Natural killer cell treated with Interleukin-12 subunit alpha and Interleukin-12 subunit beta and Interleukin-15 and Interleukin-18, amount 100 ng/mL, for 72 hours (primary cell): ENCODE measurements at regions not wholly inside any gene's neighbourhood (a gene's known extent, or its start where the extent isn't known, plus 50 kb on each side); places are given as distances from the start of the nearest gene placed in this dataset.
A peak's percentile ranks its signal among the peaks of the same experiment; 100 is the strongest.
"Not testable (repeated sequence)": the region's sequence is repeated elsewhere in the genome, so short reads cannot be mapped to it uniquely, and the experiment has no call there.

Experiments
- ATAC-seq, 2 donors: fragments of 150-1000 bp; cut with Tn5 transposase in 1 of 2; sonication (Bioruptor Pico), chemical (Tn5 transposase) in 1 of 2; 2 replicates each; pipeline ENCODE4 v1.10.0; 2021
- DNase-seq: peaks from one replicate; pipeline ENCODE4 v3.0.0; 2022; ENCODE audit warnings: low spot score
- H3K27ac Mint-ChIP-seq, 2 donors: 1 replicate in 1 of 2; 2 replicates in 1 of 2; pipeline ENCODE4 v1.8.0; 2022; ENCODE audit warnings: mixed read lengths in 2 of 2, mild to moderate bottlenecking in 1 of 2, moderate library complexity in 1 of 2
- H3K27me3 Mint-ChIP-seq, 2 donors: 1 replicate in 1 of 2; 2 replicates in 1 of 2; pipeline ENCODE4 v1.8.0; 2022; ENCODE audit warnings: mixed read lengths in 2 of 2
- H3K36me3 Mint-ChIP-seq: one replicate; pipeline ENCODE4 v1.8.0; 2022; ENCODE audit warnings: mixed read lengths
- H3K4me1 Mint-ChIP-seq, 2 donors: 1 replicate in 1 of 2; 2 replicates in 1 of 2; pipeline ENCODE4 v1.8.0; 2022; ENCODE audit warnings: low read depth in 2 of 2, mixed read lengths in 2 of 2, mild to moderate bottlenecking in 1 of 2
- H3K4me3 Mint-ChIP-seq: one replicate; pipeline ENCODE4 v1.8.0; 2022; ENCODE audit warnings: mixed read lengths
- H3K9me3 Mint-ChIP-seq: 2 replicates; pipeline ENCODE4 v1.8.0; 2022; ENCODE audit warnings: mixed read lengths

DNA sequence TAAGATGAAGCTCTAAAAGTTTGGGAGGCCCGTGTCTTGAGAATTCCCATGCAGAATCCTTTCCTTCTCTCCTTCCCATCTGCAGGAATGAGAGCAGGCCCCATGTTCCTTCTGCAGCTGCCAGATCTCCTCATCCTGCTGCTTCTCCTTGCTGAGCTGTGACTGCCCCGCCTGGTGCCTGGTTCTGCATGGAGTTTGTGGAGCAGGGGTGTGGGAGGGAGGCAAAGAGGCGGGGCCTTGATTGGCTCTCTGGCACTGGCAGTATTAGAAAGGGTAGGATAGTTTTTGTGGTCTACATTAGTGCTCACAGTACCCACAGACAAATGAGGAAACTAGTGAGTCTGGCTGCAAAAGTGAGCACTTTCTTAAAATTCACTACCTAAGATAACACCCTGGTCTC lies 91.1 kb upstream of the CLPB start:
- ATAC-seq (no peak), DNase-seq (no peak)
- no peaks in the 10 kb centered on the region for H3K9me3 Mint-ChIP-seq
- no peak overlapping the region for H3K27ac Mint-ChIP-seq
- H3K4me1 Mint-ChIP-seq = peaks cover 33 to 43% of the 10 kb centered on the region in 2 donors
- peaks cover 0 to 2% of the 10 kb centered on the region in 2 donors for H3K27me3 Mint-ChIP-seq
- no peak overlapping the region for H3K4me3 Mint-ChIP-seq
- no peaks in the 10 kb centered on the region for H3K36me3 Mint-ChIP-seq

DNA sequence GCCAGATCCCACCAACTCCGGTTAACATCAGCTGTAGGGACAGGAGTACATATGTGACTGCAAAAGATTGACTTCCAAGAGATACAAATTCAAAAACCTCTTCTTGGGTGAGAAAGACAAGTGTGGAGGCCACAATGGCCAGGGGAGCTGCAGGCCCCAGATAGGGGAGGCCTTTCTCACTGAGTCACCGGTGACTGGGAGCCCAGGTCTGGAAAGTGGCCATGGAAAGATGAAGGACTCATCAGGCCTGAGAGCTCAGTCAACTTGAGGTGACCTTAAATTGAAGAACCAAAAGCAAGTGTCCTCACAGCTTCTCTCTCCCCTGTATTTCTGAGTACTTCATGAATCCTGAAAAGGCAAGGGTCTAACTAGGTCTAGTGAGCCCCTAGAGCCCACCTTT lies 90.4 kb upstream of the CLPB start:
- H3K36me3 Mint-ChIP-seq = no peaks in the 10 kb centered on the region
- H3K4me3 Mint-ChIP-seq = no peak overlapping the region
- H3K27me3 Mint-ChIP-seq = no peaks in the 10 kb centered on the region
- ATAC-seq = no peak
- H3K9me3 Mint-ChIP-seq = no peaks in the 10 kb centered on the region
- no peak for DNase-seq
- peaks cover 38 to 44% of the 10 kb centered on the region in 2 donors for H3K4me1 Mint-ChIP-seq
- H3K27ac Mint-ChIP-seq = no peak overlapping the region

- H3K36me3 Mint-ChIP-seq = no peaks in the 10 kb centered on the region
- H3K9me3 Mint-ChIP-seq = no peaks in the 10 kb centered on the region
- H3K4me3 Mint-ChIP-seq = no peak overlapping the region
- DNase-seq (no peak), ATAC-seq (no peak)
- H3K27ac Mint-ChIP-seq = no peak overlapping the region
- no peaks in the 10 kb centered on the region for H3K27me3 Mint-ChIP-seq
- peaks cover 45 to 51% of the 10 kb centered on the region in 2 donors for H3K4me1 Mint-ChIP-seq
Measured at GRCh38 chr11:72523991-72524390, 89.7 kb upstream of the CLPB start.

DNA sequence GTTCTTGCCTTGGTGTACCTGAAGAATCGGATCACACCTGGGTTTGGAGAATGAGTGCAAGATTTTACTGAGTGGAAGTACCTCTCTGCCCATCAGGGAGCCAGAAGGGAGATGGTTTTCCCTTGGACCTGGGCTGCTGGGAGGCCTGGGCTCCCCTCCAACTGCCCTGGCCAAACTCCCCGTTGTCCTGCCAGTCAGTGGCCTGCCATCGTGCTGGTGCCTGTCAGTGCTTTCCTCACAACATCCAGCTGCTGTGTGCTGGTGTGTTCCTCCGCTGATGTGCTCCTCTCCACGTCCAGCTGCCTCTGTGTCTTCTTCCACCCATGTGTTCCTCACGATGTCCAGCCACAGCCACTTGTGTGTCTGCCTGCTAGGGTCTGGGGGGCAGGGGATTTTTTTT lies 87.9 kb upstream of the CLPB start:
- ATAC-seq (no peak), DNase-seq (no peak)
- Mint-ChIP-seq H3K9me3 (no peaks in the 10 kb centered on the region), H3K4me3 (no peak overlapping the region), H3K4me1 (peaks cover 43 to 52% of the 10 kb centered on the region in 2 donors), H3K27ac (no peak overlapping the region), H3K36me3 (no peaks in the 10 kb centered on the region), H3K27me3 (no peaks in the 10 kb centered on the region)

DNA sequence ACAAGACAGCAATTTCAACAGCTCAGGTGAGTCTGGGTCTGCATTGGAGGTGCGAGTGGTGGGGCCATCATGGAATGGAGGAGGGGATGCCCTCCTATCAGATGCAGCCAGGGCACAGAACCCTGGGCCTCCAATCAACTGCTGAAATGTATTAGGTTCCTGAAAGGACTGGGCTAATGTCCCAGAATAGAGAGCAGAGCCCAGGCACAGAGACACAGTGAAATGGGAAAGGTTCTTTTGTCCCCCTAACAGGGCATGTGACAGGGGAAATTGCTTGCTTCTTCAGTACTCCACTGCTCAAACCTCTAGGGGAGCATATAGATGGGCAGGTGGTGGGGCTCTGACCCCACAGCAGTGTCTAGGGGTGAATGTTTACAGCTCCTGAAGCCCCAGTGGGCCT lies 87.3 kb upstream of the CLPB start:
- Mint-ChIP-seq H3K27me3 (no peaks in the 10 kb centered on the region), H3K4me1 (peaks cover 43 to 52% of the 10 kb centered on the region in 2 donors), H3K36me3 (no peaks in the 10 kb centered on the region), H3K4me3 (peak overlapping the region; percentile 77), H3K9me3 (no peaks in the 10 kb centered on the region), H3K27ac (peak overlapping the region; percentile 66 to 67)
- no peak for DNase-seq
- ATAC-seq = no peak

DNA sequence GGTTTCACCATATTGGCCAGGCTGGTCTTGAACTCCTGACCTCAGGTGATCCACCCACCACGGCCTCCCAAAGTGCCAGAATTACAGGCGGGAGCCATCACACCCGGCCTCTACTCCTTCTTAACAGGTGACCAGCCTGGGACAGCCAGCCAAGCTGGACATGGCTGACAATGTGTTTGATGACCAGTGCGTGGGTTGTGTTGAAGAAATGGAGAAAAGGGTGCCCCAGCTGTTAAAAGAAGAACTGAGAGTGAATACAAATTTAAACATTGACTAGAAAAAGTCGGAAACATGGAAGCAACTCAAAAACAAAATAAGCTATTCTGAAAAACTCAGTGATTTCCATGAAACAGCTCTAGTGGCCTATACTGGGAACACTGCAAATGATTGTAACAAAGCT lies 86.5 kb upstream of the CLPB start:
- no peak for DNase-seq
- Mint-ChIP-seq H3K4me3 (peak overlapping the region; percentile 77), H3K27ac (peak overlapping the region; percentile 66 to 67), H3K9me3 (no peaks in the 10 kb centered on the region), H3K36me3 (no peaks in the 10 kb centered on the region), H3K27me3 (no peaks in the 10 kb centered on the region), H3K4me1 (peaks cover 39 to 48% of the 10 kb centered on the region in 2 donors)
- no peak for ATAC-seq

GRCh38 chr11:72519882-72520281 lies 85.6 kb upstream of the CLPB start:
- not testable (repeated sequence) for DNase-seq, H3K9me3 Mint-ChIP-seq, H3K36me3 Mint-ChIP-seq, H3K27me3 Mint-ChIP-seq
- Mint-ChIP-seq H3K4me3 (peak overlapping the region; percentile 77), H3K27ac (peak overlapping the region; percentile 66 to 84), H3K4me1 (peaks cover 36 to 48% of the 10 kb centered on the region in 2 donors)
- peak; percentile 88 to 91 for ATAC-seq

DNA sequence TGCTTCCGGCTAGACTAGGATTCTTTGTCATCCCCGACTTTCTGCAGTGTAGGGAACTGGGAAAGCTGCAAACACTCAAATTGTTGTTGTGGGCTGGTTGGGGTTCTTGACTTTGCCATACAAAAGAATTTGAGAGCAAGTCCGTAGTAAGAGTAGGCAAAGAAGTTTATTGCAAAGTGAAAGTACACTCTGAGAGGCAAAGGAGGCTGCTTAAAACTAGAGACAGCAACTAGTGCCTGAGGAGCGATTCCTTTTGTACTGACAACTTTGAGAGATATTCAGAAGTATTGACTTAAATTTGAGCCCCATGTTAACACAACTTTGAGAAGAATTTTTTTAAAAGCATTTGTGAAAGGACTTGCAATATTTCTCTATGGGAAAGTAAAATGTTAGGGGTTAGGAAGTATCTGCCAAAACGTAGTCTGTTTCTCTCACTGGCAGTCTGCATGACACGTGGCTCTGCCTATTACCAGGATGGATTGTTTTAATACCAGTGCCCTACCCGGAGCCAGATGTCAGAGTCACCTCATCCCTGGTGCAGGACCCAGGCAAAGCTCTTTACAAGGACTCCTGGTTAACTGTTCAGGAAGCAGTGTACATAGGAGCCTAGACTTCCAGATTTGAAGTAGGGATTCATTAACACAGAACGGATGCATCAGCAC lies 85.0 kb upstream of the CLPB start:
- ATAC-seq = peak; percentile 44 to 61
- no peaks in the 10 kb centered on the region for H3K9me3 Mint-ChIP-seq
- DNase-seq = no peak

GRCh38 chr11:72514331-72514730 lies 80.0 kb upstream of the CLPB start:
- peaks cover 9% of the 10 kb centered on the region for H3K9me3 Mint-ChIP-seq
- H3K27ac Mint-ChIP-seq = no peak overlapping the region
- ATAC-seq (no peak), DNase-seq (no peak)
- peaks cover 4% of the 10 kb centered on the region in 2 donors for H3K4me1 Mint-ChIP-seq
- H3K36me3 Mint-ChIP-seq = peaks cover 15% of the 10 kb centered on the region
- no peak overlapping the region for H3K4me3 Mint-ChIP-seq
- H3K27me3 Mint-ChIP-seq = no peaks in the 10 kb centered on the region

More for the DNA sequence above, 85.0 kb upstream of the CLPB start:
- H3K4me1 Mint-ChIP-seq = peaks cover 36 to 45% of the 10 kb centered on the region in 2 donors
- H3K4me3 Mint-ChIP-seq = peak overlapping the region; percentile 77
- H3K27me3 Mint-ChIP-seq = no peaks in the 10 kb centered on the region
- H3K27ac Mint-ChIP-seq = peak overlapping the region; percentile 66 to 84
- no peaks in the 10 kb centered on the region for H3K36me3 Mint-ChIP-seq

- Mint-ChIP-seq H3K4me3 (no peak overlapping the region), H3K27ac (no peak overlapping the region), H3K9me3 (peaks cover 9% of the 10 kb centered on the region), H3K27me3 (no peaks in the 10 kb centered on the region), H3K36me3 (peaks cover 15% of the 10 kb centered on the region), H3K4me1 (no peaks in the 10 kb centered on the region)
- DNase-seq = no peak
- ATAC-seq = no peak
Measured at GRCh38 chr11:72513411-72513810, 79.1 kb upstream of the CLPB start.

- DNase-seq = no peak
- peaks cover 9% of the 10 kb centered on the region for H3K9me3 Mint-ChIP-seq
- H3K27me3 Mint-ChIP-seq = no peaks in the 10 kb centered on the region
- ATAC-seq = no peak
- no peak overlapping the region for H3K27ac Mint-ChIP-seq
- peaks cover 15% of the 10 kb centered on the region for H3K36me3 Mint-ChIP-seq
- no peak overlapping the region for H3K4me3 Mint-ChIP-seq
- no peaks in the 10 kb centered on the region for H3K4me1 Mint-ChIP-seq
Measured at GRCh38 chr11:72512956-72513355, 78.6 kb upstream of the CLPB start.

- Mint-ChIP-seq H3K4me1 (no peaks in the 10 kb centered on the region), H3K9me3 (peaks cover 9% of the 10 kb centered on the region), H3K4me3 (no peak overlapping the region), H3K27ac (no peak overlapping the region), H3K36me3 (peaks cover 21% of the 10 kb centered on the region), H3K27me3 (no peaks in the 10 kb centered on the region)
- DNase-seq (no peak), ATAC-seq (no peak)
Measured at GRCh38 chr11:72511393-72512047, 77.2 kb upstream of the CLPB start.

DNA sequence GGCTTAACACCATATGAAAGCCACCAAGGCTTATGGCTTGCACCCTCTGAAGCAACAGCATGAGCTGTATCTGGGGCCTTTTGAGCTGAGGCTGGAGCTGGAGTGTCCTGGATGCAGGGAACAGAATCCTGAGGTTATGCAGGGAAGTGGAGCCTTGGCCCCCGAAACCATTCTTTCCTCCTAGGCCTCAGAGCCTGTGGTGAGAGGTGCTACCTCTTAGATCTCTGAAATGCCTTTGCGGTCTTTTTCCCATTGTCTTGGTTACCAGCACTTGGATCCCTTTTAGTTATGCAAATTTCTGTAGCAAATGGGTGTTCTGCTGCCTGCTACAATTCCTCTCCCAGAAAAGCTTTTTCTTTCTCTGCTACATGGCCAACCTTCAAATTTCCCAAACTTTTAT lies 72.7 kb upstream of the CLPB start:
- H3K27me3 Mint-ChIP-seq = no peaks in the 10 kb centered on the region
- no peak overlapping the region for H3K27ac Mint-ChIP-seq
- ATAC-seq (no peak), DNase-seq (no peak)
- no peak overlapping the region for H3K4me3 Mint-ChIP-seq
- peaks cover 9% of the 10 kb centered on the region for H3K9me3 Mint-ChIP-seq
- H3K4me1 Mint-ChIP-seq = no peaks in the 10 kb centered on the region
- H3K36me3 Mint-ChIP-seq = peaks cover 21% of the 10 kb centered on the region

GRCh38 chr11:72497731-72498130 lies 63.4 kb upstream of the CLPB start:
- Mint-ChIP-seq H3K4me1 (no peaks in the 10 kb centered on the region), H3K27me3 (peaks cover 0 to 2% of the 10 kb centered on the region in 2 donors), H3K36me3 (peaks cover 8% of the 10 kb centered on the region), H3K4me3 (no peak overlapping the region), H3K9me3 (peaks cover 7% of the 10 kb centered on the region), H3K27ac (no peak overlapping the region)
- DNase-seq = no peak
- ATAC-seq = no peak

DNA sequence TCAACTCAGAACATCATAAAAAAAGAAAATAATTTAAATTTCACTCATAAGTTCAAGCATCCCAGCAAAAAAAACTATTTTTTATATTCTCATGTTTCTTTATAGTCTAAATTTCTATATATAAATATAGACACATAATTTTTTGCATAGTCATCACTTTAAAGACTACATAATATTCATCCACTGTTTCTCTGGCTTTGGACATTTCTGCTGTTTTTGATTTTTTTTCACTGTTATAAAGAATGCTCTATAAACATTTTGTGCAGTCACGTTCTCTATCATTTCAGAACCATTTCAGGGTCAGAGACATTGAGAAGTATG lies 59.7 kb upstream of the CLPB start:
- Mint-ChIP-seq H3K9me3 (no peaks in the 10 kb centered on the region), H3K27me3 (peaks cover 0 to 5% of the 10 kb centered on the region in 2 donors), H3K27ac (no peak overlapping the region), H3K36me3 (no peaks in the 10 kb centered on the region), H3K4me1 (no peaks in the 10 kb centered on the region), H3K4me3 (no peak overlapping the region)
- ATAC-seq (no peak), DNase-seq (no peak)
